ENCODE measurements at regions not wholly inside any gene's neighbourhood (a gene's known extent, or its start where the extent isn't known, plus 50 kb on each side); places are given as distances from the start of the nearest gene placed in this dataset.

DNA sequence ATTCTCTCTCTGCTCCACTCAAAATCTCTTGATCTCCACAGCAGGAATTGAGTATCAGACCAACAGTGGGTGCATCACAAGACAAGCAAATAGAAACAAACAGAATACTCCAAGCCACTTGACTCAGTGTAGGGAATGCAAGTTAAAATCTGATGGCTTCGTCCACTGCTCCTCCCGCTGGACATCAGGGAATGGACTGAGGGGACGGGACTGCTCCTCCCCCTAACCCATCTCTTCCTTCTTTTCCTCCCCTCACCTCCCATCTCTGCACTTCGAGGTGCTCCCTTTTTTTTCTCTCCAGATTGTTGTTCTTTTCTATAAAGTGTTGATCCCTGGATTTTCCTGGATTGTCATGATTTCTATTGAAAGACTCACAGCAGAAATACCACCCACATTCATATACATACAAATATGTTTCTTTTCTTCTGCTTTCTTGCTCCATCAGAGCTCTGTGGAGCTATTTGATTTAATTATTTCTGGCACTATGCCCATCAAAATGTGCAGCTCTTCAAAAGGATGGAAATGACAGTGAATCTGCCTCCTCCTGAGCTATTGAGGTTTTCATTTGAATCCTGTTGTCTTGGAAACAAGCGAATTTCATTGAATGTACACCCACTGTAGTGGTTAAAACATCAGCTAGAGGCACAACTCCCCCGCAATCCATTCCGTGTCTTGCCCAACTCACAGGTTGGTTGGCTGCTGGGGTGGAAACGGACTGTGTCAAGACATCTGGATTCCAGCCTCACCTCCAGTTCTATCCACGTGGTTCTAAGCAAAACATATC is 199.7 kb downstream of the SPTSSA start (continued):
- TF ChIP-seq, protein P1, sequence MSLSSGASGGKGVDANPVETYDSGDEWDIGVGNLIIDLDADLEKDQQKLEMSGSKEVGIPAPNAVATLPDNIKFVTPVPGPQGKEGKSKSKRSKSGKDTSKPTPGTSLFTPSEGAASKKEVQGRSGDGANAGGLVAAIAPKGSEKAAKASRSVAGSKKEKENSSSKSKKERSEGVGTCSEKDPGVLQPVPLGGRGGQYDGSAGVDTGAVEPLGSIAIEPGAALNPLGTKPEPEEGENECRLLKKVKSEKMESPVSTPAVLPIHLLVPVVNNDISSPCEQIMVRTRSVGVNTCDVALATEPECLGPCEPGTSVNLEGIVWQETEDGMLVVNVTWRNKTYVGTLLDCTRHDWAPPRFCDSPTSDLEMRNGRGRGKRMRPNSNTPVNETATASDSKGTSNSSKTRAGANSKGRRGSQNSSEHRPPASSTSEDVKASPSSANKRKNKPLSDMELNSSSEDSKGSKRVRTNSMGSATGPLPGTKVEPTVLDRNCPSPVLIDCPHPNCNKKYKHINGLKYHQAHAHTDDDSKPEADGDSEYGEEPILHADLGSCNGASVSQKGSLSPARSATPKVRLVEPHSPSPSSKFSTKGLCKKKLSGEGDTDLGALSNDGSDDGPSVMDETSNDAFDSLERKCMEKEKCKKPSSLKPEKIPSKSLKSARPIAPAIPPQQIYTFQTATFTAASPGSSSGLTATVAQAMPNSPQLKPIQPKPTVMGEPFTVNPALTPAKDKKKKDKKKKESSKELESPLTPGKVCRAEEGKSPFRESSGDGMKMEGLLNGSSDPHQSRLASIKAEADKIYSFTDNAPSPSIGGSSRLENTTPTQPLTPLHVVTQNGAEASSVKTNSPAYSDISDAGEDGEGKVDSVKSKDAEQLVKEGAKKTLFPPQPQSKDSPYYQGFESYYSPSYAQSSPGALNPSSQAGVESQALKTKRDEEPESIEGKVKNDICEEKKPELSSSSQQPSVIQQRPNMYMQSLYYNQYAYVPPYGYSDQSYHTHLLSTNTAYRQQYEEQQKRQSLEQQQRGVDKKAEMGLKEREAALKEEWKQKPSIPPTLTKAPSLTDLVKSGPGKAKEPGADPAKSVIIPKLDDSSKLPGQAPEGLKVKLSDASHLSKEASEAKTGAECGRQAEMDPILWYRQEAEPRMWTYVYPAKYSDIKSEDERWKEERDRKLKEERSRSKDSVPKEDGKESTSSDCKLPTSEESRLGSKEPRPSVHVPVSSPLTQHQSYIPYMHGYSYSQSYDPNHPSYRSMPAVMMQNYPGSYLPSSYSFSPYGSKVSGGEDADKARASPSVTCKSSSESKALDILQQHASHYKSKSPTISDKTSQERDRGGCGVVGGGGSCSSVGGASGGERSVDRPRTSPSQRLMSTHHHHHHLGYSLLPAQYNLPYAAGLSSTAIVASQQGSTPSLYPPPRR (CRISPR knock-in tag; IDR thresholded peaks at IDR 0.05; ENCODE audit: borderline replicate concordance): no peak
- TF ChIP-seq ARID3B (CRISPR knock-in tag; IDR thresholded peaks at IDR 0.05; ENCODE audit: borderline replicate concordance): no peak
- no peak for TF ChIP-seq NBN (IDR thresholded peaks at IDR 0.05; ENCODE audit: low read depth)
- no peak for TF ChIP-seq SIRT6 (IDR thresholded peaks at IDR 0.05; ENCODE audit: low read depth, low read length)
- no peak for TF ChIP-seq CBX2 (IDR thresholded peaks at IDR 0.05; ENCODE audit: insufficient read depth, low read length, poor library complexity, severe bottlenecking)
- TF ChIP-seq ZNF395 (CRISPR knock-in tag; IDR thresholded peaks at IDR 0.05): no peak

All from K562 (cell line).